Activated CD4-positive, alpha-beta T cell treated with anti-CD3 and anti-CD28 coated beads, Interleukin-2, amount 50 U/mL, for 16 hours (primary cell): ENCODE measurements at regions not wholly inside any gene's neighbourhood (a gene's known extent, or its start where the extent isn't known, plus 50 kb on each side); places are given as distances from the start of the nearest gene placed in this dataset.
"Not testable (repeated sequence)": the region's sequence is repeated elsewhere in the genome, so short reads cannot be mapped to it uniquely, and the experiment has no call there.

Source experiments
- DNase-seq: peaks from one replicate; pipeline ENCODE4 v3.0.0-alpha.2; 2020

GRCh38 chr1:173257805-173258204 lies 50.7 kb upstream of the TNFSF4 start:
- DNase-seq = no peak

GRCh38 chr1:173258479-173259264 lies 51.5 kb upstream of the TNFSF4 start:
- DNase-seq = no peak

GRCh38 chr1:173260329-173260728 lies 53.2 kb upstream of the TNFSF4 start:
- DNase-seq = not testable (repeated sequence)

GRCh38 chr1:173266841-173267240 lies 59.7 kb upstream of the TNFSF4 start:
- no peak for DNase-seq

- no peak for DNase-seq
Measured at GRCh38 chr1:173267453-173267945, 60.4 kb upstream of the TNFSF4 start.

DNA sequence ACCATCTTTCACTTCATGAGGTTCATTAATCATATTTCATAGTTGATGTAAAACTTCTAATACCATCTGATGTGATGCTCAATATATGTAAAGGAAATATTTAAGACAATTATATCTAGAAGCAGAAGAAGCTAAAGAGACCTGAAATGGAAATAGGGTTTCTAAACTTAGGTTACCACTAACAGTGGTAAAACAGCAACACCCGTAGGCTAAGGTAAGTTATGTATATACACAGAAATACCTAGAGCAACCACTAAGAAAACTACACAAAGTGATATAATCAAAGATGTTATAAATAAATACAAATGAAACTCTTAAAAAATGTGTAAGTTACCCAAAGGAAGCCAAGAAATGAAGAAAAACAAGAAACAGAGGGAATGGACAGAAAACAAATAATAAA lies 61.1 kb upstream of the TNFSF4 start:
- no peak for DNase-seq

DNA sequence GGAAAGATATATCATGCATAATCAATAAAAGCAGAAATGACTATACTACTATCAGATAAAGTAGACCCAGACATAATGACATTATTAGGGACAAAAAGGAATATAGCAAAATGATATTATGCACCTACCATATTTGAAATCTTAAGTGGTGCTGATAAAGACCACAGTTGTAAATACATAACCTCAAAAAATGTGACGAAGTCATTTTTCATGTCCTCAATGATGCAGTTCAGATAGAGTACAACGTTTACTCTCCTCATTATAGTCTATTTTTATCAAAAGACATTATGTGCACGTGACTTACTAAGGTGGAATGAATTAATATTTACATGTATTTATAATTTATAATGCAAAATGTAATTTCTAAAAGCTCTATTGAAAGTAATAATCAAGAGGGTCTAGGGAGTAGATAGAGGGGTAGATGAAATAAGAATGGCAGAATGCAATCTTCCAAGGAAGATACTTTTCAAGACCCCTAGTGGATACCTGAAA lies 61.7 kb upstream of the TNFSF4 start:
- no peak for DNase-seq

DNA sequence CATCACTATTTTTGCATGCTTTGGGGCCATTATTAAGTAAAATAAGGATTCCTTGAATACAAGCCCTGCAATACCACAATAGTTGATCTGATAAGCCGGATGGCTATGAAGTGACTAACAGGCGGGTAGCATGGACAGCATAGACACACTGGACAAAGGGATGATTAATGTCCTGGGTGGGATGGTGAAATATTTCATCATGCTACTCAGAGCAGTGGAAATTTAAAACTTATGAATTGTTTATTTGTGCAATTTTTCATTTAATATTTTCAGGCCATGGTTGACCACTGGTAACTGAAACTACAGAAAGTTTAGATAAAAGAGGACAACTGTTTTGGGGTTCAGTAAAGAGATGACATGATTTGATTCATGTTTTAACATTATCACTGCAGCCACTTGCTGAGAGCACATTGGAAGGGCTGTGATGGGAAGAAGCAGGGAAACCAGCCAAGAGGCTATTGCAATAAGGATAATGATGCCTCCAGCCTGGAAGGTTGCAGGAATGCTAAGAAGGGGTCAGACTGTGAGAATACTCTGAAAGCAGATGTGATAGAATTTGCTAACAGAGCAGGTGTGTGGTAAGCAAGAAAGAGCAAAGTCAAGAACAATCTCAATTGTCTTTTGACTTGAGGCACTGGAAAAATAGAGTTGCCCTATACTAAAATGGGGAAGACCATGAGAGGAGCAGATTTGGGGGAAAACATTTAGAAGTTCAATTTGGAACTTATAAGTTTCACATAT lies 62.5 kb upstream of the TNFSF4 start:
- DNase-seq = no peak

DNA sequence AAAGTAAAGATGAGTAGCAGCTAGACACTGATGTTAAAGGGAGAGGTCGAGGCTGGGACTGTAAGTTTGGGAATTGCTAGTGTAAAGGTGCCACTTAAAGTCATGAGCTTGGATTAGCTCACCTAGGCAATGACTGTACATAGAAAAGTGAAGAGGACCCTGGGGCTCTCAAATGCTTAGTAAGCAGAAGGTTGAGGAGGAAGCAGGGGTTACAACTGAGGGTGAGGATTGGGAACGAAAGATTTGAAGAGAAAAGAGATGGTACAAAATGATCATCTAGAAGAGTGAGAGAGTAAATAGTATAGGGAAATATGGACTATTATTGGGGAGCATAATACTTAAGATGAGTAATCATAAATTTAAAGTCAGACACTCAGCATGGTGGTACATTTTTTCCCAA lies 63.1 kb upstream of the TNFSF4 start:
- no peak for DNase-seq

- not testable (repeated sequence) for DNase-seq
Measured at GRCh38 chr1:173271021-173271420, 63.9 kb upstream of the TNFSF4 start.

DNA sequence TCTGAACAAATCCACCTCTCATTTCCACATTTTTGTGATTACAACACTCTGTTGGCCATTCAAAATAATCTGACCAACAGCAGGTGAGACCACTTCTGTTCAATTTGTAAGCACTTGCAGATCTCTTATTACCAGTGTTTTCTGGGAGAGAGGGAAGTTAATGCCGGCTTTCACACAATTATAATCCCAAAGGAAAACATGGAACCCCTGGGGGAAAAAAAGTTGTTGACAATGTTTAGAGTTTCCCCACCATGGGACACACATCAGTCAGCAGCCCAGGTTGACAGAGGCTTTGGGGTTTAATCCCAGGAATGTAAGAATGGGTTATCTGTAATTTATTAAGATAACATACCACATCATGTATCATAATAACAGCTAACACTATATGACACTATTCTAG lies 68.4 kb upstream of the TNFSF4 start:
- no peak for DNase-seq

GRCh38 chr1:173276922-173277800 lies 70.0 kb upstream of the TNFSF4 start:
- DNase-seq = peak; percentile 35

- DNase-seq = no peak
Measured at GRCh38 chr1:173280899-173281660, 73.9 kb upstream of the TNFSF4 start.

DNA sequence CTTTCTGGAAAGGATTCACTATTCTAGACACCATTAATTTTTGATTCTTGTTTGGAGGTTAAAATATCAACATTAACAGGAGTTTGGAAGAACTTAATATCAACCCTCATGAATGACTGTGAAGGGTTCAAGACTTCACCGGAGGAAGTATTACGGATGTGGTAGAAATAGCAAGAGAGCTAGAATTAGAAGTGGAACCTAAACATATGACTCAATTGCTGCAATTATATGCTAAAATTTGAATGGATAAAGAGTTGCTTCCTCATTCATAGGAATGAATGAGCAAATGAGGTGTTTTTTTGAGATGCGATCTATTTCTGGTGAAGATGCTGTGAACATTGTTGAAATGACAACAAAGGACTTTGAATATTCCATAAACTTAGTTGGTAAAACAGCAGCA lies 77.9 kb upstream of the TNFSF4 start:
- DNase-seq = no peak

DNA sequence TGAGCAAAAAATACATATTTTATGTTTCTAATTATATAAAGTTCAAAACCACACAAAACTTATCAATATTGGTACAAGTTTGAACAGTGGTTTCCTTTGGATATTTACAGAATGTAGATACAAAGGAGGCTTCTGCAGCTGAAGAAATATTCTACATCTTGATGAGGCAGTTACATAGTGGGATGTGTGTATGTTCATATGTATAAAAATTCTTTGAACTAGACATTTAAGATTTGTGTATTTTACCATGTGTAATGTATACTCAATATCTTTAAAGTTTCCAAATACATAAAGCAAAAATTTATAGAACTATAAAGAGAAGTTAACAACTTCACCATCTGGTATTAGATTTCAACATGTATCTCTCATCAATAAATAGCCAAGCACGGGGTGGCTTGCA lies 80.7 kb upstream of the TNFSF4 start:
- no peak for DNase-seq

DNA sequence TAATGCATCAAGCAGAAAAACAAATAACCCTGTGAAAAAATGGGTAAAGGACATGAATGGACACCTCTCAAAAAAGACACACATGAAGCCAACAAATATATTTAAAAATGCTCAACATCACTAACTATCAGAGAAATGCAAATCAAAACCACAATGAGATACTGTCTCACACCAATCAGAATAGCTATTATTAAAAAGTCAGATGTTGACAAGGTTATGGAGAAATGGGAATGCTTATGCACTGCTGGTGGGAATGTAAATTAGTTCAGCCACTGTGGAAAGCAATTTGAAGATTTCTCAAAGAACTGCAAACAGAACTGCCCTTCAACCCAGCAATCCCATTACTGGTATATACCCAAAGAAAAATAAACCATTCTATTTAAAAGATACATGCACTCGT lies 86.6 kb upstream of the TNFSF4 start:
- DNase-seq = no peak

DNA sequence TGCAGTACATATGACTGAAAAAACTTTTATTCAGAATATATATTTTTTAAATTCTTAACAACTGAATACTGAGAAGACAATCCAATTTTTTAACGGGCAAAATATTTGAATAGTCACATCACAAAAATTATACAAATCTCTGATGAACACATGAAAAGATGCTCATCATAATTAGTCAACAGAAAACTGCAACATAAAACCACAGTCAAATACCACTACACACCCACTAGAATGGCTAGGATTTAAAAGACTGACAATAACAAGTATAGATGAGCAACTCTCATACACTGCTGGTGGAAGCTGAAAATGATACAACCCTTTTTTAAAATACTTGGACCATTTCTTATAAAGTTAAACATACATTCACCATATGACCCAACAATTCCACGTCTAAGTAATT lies 87.7 kb upstream of the TNFSF4 start:
- DNase-seq = no peak

DNA sequence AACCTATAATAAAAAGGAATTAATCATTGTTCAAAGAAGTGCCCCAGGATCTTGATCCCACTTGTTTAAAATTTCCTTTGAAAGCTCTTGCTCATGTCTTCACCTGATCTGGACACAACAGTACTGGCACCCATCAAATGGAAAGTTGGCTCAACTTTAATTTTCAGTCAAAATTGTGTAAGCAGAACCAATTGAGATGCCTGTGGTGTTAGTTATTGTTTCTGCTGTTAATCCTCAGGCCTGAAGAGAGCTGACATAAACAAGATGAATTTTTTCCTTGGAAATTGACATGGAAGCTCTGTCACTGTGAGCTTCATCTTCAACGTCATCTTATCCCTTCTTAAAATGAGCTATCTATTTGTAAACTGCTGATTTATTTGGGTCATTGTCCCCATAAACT lies 88.3 kb upstream of the TNFSF4 start:
- DNase-seq = no peak

DNA sequence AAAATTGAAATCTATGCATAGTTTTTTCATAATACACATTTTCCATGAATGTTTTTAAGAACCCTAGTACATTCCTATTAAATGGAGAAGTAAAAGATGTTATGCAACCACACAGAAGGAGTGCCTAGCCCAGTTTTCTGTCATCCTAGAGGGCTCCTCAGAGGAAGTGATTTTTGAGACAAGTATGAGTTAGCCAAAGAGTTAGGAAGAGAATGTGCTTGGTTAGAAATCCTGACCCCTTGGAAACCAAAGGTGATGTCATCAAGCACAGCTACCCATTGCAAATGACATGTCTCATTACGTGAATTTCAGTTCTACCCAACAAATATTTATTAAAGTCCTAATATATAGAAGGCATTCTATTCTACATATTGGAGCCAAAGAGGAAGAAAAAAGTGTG lies 88.9 kb upstream of the TNFSF4 start:
- DNase-seq = no peak

DNA sequence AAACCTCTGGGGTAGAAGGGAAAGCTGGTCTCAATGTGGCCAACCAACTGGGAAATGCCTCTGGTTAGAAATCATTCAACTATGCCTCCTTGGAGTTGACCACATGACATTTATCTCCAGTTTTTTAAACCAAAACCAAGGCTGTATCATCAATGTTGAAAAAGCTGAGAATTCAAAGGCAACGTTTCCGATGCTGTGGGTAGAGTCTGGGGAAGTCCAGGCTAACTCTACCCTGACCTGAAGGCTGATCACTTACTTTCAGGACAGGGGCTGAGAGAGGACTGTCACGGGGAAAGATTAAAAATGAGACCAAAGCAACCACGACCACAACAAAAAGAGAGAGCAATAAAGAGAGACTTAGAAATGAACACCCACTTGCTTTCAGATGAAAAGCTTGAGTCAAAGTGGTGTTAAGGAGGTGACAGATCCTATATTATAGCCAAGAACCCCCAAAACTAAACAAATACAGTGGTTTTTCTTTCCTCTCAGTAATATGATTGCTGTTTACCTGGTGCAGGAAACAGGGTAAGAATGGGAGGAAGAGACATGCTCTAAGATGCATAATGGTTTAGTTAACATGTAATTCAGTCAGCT lies 90.8 kb upstream of the TNFSF4 start:
- peak; percentile 80 for DNase-seq

DNA sequence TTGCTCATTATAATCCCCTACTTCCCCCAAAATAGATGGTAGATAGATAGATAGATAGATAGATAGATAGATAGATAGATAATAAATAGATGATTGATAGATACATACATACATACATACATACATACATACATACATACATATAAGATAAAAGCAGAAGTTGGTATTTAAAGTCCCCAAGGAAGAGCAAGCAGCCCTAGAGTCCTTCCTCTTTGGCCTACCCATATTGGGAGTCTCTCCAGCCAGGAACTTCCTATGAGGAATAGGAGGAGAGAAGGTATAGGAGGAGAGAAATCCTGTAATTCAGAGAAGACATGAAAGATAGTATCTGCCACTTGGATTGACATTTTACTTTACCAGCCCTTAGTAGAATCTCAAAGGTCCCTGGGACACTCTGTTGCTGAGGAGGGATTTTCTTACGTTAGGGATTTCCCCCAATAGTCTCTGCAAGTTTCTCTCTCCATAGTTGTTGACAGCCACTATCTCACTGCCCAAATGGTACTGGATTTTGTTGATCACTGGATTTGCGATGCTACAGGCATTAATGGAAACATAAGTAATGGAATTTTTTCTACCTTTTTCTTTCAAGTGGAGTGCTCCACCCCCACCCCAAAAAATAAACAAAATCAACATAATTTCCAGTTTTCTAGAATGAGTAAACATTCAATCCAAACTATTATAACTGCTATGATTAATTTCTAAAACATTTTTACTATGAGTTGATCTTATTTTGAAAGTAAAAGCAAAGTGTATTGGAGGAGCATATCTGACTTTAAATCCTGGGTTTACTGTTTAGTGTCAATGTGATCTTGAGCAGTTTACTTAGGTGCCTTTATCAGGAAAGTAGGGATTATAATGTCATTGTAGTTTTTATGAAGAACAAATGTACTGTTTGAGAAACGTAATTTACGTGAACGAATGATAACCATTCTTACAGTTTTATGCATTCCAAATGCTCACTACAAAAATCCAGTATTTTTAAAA lies 93.2 kb upstream of the TNFSF4 start:
- no peak for DNase-seq
